ENCODE measurements at regions not wholly inside any gene's neighbourhood (a gene's known extent, or its start where the extent isn't known, plus 50 kb on each side); places are given as distances from the start of the nearest gene placed in this dataset.

DNA sequence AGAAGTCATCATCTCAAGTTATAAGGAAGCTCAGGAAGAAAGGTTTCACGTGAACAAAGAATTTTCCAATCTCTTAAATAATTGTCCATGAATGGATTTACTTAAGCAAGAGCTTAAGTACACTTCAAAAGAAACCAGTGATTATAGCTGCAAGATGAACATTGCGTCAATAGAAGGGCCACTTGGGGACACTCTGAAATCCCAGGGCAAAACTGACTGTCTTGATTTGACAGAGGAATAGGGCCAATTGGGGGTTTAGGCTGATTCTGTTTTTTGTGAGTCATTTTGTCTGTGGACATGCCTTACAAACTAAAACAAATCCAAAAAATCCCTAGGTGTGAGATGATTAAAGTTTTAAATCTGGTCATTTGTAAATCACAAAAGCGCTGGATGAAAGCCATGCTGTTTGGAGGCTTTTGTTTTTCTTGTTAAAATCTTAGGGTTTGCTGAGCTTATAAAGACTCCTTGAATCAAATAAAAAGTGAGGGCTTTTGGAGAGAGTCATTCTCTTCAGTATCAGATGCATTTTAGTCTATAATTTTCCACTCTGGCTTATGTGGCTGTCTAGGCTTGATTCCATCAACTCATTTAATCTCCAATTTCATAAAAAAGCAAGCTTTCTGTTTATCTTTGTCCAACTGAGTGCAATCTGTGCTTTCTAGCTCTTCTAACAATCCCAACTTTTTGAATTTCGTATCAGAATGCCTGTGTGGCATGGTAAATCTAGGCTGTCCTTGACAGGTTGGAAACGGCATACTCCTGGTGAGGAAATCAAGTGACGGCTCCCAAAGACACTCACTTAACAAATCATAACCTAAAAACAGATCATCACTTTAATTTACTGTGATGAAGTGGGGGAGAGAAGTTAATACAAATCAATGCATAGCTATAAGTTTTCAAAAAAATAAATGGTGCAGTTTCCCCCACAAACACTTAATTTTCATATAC lies 98.2 kb upstream of the SOX9 start:
- TF ChIP-seq, protein P1, sequence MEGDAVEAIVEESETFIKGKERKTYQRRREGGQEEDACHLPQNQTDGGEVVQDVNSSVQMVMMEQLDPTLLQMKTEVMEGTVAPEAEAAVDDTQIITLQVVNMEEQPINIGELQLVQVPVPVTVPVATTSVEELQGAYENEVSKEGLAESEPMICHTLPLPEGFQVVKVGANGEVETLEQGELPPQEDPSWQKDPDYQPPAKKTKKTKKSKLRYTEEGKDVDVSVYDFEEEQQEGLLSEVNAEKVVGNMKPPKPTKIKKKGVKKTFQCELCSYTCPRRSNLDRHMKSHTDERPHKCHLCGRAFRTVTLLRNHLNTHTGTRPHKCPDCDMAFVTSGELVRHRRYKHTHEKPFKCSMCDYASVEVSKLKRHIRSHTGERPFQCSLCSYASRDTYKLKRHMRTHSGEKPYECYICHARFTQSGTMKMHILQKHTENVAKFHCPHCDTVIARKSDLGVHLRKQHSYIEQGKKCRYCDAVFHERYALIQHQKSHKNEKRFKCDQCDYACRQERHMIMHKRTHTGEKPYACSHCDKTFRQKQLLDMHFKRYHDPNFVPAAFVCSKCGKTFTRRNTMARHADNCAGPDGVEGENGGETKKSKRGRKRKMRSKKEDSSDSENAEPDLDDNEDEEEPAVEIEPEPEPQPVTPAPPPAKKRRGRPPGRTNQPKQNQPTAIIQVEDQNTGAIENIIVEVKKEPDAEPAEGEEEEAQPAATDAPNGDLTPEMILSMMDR (IDR thresholded peaks at IDR 0.05), result no peak
- no peak for TF ChIP-seq POLR2A (IDR thresholded peaks at IDR 0.05)

Measured in uterus (tissue), 2 donors.